COLO668 (cell line): ENCODE measurements at regions not wholly inside any gene's neighbourhood (a gene's known extent, or its start where the extent isn't known, plus 50 kb on each side); places are given as distances from the start of the nearest gene placed in this dataset.
A peak's percentile ranks its signal among the peaks of the same experiment; 100 is the strongest.

Source experiments
- DNase-seq: peaks from one replicate; lab custom pipeline; 2025; ENCODE audit not compliant: unreplicated experiment; lab: John Stamatoyannopoulos, UW

DNA sequence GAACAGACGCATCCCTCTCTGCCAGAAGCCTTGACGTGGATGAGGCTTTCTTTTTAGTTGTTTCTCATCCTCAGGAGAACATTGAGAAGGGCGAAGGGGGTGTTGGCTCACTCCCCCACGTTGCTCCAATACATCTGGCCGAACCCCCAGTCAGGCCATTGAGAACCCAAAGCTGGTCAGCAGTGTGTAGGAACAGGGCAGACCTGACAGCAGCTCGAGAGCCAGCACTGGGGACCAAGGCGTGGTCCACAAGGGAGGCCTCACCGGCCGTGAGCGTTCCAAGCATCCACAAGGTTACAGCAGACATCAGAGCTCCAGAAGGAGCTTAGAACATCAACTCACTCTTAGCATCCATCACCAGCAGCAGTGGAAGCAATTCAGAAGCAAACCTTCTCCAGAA lies 387.9 kb upstream of the ARID1B start:
- DNase-seq = no peak

DNA sequence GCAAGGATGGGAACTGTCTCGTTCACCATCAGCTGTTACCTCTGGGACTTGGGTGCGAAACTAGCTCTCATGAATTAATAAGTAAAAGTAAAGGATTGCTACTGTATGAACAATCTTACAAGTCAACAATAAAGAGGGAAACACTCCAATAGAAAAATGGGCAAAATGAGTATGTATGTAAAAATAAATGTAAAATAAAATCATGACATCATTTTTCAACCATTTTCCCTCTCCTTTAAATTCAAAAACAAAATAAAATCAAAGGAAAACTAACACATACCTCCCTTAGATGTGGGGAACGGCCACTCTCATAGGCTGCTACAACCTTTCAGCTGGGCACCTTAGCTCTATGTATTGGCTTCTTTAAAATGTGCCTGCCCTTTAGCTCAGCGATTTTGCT lies 389.7 kb upstream of the ARID1B start:
- no peak for DNase-seq

DNA sequence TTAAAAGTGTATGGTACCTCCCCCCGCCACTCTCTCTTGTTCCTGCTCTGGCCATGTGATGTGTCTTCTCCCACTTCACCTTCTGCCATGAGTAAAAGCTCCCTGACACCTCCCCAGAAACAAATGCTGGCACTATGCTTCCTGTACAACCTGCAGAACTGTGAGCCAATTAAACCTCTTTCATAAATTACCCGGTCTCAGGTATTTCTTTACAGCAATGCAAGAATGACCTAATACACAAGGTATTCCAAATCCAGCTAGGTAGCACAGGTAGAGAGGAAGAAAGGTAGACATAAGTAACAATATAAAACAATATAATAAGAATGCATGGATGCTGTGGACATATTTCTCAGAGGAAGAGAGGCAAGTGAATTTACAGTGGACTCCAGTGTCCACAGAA lies 394.1 kb upstream of the ARID1B start:
- no peak for DNase-seq

DNA sequence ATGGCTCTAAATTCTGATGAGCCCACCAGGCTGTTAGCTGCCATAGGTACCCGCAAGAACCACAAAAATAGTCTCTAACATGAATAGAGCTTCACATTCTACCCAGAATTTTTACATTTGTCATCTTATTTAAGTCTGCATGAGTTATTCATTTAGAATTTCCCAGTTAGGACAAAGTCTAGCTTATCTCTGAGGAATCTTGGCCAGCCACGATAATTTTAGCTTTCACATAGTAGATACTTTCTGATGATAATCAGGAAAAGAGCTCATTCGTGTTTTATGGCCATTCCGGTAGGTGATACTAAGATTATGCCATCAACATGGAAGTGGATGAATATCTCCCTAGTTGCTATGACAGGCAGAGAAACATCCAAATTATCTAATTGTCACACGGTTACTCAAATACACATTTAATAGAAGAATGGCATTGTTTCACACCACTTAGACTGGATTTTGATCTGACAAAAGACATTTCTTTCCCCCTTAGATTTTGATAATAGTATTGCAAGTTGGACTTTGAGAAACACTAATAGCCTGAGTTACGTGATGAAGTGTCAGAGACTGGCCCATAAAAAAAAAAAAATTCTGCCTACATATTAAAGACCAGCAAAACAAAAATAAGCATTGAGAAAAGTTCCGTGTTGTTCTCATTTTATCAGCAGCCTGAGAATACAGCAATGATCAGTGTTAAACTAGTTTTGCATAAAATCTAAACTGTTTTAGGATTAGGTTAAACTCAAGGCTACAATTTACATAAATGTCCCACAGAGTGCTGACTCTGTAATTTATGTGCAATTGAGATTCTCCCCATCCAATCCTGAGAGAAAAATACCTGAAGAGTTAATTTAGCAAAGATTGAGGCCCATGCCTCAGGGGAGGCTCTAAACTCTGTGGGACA lies 397.5 kb upstream of the ARID1B start:
- DNase-seq = no peak

DNA sequence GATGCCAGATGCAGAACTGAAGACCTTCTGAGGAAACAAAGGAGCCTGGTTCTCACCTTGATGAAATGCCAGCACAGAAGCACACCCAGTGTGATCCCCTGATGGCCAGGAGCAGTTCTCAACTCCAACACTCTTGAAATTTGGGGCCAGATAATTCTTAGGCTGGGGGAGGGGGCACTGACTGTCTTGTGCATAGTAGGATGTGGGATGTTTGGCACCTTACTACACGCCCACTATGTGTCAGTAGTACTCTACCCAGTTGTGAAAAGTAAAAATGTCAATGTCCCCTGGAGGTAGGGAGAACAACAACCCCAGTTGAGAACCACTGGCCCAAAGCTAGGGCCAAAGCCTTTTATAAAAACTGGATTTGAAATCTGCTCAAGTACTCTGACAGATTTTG lies 398.3 kb upstream of the ARID1B start:
- DNase-seq = no peak

DNA sequence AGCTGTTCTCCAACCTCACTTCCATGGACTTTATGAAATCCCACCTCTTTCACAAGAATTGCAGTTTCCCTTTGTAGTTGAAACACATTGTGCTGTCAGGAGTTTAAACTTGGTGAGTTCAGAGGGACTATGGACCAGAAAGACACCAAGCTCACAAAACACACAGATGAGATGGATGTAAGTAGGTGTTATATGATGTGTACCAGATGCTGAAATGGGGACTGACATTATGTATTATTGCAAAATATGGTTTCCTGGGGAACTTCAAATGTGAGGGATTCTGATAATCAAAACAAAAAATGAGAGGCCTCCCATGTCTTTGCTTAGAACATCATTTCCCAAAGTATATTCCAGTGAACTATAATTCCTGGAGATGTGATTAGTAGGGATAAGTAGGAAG lies 401.1 kb upstream of the ARID1B start:
- DNase-seq = no peak

DNA sequence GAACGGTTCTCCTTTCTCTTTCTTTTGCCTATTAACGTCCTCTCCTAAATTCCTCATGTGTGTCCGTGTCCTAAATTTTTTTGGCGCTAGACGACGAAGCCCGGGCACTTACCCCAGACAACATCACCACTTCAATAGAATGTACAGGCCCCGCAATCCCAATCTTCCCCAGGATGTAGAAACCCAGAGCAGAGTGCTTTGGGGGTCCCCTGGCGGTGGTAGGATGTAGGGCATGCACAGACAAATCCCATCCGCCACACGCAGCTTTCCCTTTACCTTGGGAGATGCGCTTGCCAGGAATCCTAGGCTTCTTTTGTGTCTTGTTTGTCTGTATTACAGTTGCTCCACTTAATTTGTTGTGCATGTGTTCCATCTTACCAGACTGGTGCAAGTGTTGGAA lies 417.3 kb upstream of the ARID1B start:
- no peak for DNase-seq

DNA sequence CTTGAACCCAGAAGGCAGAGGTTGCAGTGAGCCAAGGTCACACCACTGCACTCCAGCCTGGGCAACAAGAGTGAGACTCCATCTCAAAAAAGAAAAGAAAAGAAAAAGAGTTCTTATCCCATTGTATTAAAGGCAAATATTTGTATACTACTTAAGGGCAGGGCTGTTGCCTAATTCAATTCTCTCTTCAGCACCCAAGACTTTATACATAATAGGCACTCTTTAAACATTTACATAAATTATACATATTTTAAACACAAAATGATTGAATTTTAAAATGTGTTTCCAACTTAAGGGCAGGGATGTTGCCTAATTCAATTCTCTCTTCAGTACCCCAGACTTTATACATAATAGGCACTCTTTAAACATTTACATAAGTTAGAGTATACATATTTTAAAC lies 424.3 kb upstream of the ARID1B start:
- DNase-seq = no peak

DNA sequence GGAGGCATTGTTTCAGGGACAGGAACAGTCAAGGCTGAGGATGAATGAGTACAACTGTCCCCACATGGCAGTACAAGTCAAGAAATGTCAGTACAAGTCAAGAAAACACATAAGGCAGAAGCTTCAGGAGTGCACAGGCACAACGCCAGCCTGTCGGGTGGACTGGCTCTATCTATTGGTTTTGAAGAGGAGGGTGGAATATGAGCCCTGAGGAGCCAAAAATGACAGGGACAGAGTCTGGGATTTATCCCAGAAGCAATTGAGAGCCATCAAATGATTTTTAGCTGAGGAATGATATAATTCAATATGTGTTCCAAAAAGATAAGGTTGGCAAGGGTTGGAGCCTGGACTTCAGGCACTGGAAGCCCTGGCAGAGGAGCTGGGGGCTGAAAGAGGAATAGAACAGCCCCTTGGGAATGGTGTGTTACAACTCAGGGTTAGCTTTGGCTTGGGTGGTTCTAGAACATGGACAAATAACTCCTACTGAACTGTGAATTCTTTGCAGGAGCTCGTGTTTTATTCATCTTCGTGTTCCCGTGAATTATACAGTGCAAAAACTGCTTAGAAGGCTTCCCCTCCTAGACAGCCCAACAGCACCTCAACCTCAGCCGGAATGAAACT lies 425.7 kb upstream of the ARID1B start:
- DNase-seq = no peak

DNA sequence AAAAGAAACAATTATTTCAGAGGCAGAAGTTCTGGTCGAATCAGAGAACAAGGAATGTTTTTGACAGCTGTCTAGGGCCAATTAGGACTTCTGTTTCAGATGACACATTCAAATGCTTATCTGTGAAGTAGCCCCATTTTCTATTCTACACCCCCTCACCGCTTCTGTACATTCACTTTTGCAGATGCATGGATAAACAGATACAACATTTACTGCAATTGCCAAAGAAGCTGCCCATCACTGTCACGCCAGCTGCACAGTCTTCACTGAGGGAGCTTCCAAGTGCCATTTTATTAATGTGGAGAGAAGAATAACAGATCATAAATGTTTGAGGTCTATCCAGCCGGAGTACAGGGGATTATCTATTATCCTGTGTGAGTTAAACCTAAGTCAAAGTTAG lies 426.8 kb upstream of the ARID1B start:
- no peak for DNase-seq

DNA sequence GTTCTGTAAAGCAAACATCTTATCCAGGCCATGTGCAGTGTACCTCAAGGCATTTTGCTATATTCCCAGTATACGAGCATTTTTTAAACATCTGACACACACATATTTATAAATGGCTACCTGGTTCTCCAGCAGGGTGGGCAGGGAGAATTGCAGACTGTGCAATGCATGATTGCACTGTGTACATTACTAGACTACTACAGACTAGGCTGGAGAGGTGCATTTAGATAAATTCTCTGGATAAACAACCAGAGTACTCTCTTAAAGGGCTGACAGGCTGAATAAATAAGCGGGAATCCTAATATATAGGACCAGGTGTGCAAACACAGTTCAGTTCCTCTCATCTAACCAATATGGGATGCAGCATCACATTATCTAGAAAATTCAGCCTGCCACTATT lies 428.3 kb upstream of the ARID1B start:
- DNase-seq = peak; percentile 42

DNA sequence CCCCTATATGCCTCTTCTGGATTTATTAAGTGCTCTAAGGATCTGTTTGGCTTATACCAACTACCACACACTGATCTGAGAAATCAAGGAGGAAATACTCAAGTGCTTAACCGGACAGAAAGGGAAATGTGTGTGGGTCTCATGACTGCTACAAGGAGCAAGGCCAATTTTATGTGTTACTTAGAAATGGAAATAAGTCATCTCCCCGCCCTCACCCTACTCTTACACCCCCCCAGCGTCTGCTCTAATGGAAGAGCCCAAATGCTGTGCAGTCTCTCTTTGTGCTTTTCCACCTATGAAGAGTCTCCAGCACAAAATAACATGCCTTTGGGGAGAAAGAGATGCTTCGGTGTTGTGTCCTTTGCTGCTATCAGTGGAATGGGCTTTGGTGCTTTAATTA lies 428.8 kb upstream of the ARID1B start:
- DNase-seq = peak; percentile 38

DNA sequence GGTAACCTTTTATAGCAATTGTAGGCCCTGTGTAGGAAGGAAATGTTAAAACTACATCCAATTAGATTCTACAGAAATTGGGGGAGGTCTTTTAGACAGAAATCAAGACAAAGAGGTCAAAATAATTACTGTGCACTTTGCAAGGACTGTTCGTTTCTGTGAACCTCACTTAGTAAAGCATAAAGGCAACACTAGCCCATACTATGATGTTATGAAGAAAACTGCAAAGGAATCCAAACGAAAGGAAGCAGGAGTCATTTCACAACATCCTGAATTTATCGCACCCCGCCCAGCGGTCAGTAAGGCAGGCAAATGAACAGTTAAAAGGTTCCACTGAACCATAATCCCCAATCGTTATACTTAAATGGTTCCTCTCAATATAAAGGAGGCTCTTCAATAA lies 429.5 kb upstream of the ARID1B start:
- no peak for DNase-seq

DNA sequence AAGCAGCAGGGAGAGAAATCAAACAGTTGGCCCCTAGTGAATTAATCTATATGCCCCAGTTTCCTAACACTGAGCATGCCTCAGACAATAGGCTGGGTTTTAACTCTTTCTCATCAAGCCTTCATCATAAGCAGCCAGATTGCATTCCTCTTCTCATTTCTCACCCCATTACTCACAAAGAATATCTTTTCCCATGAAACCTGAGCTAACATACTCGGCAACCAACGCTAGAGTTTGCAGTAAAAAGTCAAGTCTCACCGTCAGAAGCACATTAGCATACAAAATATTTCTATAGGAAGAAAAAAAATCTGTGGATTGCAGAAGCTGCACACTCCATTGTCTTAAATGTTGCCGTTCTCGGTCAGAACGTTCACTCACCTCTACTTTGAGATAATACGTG lies 429.9 kb upstream of the ARID1B start:
- no peak for DNase-seq

DNA sequence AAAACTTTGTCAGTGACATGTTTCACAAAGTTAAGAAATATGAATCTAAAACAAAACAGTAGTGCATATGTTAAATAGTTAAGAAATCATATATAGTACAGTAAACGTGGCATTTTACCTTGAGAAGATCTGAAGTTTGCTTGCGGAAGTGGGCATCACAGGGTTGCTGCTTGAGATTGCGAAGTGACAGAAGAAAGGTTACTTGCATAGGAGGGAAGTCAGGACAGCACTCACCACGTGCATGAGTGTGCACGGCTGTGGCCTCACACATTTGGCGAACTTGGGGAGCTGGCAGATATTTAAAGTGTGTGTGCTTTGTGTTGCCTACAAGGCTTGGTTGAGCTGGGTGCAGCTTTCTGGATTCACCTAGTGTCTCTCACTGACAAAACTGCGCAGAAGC lies 431.5 kb upstream of the ARID1B start:
- DNase-seq = no peak

DNA sequence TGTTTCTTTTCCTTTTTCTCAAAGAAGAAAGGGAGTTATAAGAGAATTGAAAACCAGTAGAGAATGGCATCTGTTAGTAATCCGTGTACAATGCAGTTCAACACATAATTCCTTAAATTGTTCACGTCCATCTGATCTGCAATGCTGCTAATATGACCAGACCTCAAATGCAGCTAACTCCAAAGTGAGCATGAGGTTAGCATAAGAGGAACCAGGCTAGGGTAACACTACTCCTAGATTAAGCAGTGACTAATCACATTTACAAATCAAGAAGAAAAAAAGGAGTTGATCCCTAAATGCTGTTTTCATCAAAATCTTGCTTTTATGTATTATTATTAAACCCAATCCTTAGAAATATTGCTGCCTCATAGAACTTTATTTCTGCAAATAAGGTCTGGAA lies 432.7 kb upstream of the ARID1B start:
- no peak for DNase-seq

DNA sequence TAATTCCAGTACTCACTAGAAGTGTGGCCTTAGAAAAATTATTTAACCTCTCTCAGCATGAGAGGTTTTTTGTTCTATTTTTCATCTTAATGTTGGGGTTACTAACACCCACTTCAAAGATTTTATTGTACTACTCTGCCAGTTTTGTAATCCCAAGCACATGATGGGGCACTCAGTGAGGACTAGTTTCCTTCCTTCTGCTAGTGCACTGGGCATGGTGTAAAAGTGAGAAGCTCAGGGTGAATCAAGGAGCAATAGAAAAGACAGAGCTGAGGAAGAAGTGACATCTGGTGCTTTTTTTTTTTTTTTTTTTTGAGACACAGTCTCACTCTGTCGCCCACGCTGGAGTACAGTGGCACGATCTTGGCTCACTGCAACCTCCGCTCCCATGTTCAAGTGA lies 439.4 kb upstream of the ARID1B start:
- no peak for DNase-seq

DNA sequence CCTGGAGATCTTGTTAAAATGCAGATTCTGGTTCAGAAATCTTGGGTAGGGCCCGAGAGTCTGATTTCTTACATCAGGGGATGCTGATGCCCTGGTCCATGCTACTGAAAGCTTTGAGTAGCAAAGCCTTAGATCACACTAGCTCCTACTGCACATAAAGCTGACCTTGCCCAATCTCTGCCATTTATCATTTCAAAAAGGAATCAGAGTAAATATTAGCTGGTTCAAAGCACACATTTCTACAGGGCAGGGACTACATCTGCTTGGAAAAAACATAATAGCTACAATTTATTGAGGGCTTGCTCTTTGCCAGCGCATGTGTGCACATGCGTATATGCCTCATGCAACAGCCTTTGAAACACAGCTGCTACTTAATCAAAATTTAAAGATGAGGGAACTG lies 440.4 kb upstream of the ARID1B start:
- DNase-seq = peak; percentile 4

DNA sequence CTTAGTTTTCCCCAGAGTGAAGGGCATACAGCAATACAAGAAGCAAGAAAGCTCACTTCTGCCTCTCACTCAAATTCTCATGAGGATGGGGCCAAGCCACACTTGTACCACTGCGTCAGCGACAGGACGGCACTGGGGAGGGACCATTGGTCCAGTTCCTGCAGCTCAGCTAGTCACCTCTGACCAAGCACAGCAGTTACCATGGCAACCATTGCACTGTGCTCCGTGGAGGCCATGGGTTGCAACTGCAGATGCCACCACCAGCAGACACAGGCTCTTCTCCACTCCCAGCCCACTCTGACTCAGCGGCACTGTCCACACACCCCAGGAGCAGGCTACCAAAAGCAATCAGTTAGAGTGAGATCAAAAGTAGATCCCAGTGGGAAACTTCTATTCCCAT lies 441.1 kb upstream of the ARID1B start:
- DNase-seq = no peak

DNA sequence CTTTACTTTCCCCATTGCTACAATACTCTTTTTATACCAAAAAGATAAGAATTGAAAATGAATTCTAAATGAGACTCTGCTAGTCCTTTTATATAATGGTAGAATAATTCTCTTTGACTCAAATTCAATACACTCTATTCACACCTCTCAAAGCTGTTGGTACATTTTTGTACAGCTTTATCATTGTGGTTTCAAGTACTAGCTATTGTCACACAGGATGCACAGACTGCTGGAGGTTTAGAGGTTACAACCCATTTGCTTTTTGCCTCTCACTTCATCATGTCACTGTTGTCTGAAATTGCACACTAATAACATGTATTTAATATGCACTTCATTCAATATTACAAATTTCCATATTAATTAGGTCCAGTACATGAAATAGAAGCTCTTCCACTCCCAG lies 442.2 kb upstream of the ARID1B start:
- no peak for DNase-seq

DNA sequence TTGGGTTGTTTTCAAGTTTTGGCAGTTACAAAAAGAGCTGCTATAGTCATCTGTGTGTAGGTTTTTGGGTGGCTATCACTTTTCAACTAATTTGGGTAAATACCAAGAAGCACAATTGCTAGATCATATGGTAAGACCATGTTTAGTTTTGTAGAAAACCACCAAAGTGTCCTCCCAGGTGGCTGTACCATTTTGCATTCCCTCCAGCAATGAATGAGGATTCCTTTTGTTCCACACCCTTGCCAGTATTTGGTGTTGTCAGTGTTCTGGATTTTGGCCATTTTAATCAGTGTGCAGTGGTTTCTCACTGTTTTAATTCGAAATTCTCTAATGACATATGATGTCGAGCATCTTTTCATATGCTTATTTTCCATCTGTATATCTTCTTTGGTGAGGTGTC lies 457.5 kb upstream of the ARID1B start:
- no peak for DNase-seq

DNA sequence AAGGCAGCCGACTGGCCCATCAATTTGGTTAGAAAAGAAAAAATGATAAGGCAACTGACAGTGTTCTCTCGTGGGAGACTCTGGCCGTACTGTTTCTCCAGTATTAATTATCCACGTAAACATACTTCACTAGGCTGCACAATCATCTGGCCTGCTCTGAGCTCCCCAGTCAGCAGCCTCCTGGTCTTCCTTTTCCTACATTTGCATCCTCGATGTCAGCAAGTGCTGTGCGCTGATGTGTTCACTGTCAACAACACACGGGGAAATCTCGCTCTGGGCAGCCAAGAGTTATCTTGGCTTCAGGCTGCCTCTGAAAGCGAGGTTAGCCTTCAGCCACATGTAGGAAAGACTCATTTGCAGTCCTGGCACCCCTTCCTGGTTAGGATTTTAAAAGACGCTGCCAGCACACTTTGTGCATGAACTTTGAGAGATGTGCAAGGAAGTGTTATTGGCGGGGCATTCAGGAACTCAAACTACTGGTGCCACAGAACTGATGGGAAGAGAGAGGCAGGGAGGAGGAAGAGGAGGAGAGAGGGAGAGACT lies 460.5 kb upstream of the ARID1B start:
- no peak for DNase-seq

DNA sequence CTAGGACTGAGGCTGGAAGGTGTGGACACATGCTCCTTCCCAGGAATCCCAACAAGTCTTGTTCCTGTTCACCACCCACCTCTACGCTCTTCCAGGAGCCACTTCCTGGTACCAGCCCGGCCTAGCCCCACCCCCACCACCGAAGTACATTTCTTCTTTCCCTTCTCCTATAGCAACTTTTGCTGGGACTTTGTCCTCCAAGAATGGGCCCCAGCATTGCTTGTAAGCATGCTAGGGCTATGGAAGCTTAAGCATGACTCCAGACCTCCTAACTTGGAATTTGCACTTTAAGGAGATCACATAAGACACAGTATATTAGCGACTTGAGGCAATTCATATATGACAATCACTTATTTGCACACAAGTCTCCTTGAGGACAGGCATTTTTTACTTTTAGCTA lies 462.0 kb upstream of the ARID1B start:
- DNase-seq = no peak
